ENCODE measurements at regions not wholly inside any gene's neighbourhood (a gene's known extent, or its start where the extent isn't known, plus 50 kb on each side); places are given as distances from the start of the nearest gene placed in this dataset.
"Not testable (repeated sequence)": the region's sequence is repeated elsewhere in the genome, so short reads cannot be mapped to it uniquely, and the experiment has no call there.

DNA sequence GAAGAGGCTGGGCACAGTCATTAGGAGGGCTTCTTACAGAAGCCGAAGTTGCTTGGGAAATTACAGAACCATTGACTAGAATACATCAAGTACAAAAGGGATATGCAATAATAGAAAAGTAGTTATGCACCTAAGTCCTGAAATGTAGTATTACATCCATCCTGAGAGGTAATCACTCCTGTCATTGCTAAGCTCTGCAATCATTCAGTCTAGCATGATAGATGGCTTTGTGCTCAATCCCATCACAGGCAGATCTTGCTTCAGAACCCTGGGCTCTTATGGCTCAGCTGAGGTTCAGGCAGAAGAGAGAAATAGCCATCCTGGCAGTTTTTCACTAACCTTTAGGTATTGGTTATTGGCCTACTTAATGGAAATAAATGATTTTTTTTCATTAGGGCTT, 231.7 kb upstream of the AFF2 start:
- no peak for DNase-seq

GRCh38 chrX:148269513-148269912, 230.9 kb upstream of the AFF2 start:
- DNase-seq, result no peak

DNA sequence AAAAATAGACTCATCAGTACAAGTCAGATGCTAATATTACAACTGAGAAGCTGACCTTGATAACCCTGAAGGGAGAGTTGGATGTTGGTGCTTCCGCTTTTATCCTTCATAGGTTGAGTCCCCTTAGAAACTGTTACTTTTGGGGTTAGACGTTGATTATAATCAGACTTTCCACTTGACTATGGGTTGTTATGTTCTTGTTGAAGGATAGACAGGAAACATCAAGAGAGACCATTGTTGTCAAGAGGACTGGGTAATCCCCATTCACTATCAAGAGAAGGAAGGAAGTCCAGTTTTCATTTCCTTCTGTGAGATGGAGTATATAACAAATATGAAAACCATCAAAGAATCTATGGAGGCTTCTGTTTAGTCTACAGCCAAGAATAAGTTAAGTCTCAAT, 229.9 kb upstream of the AFF2 start:
- no peak for DNase-seq

GRCh38 chrX:148271263-148271662, 229.2 kb upstream of the AFF2 start:
- no peak for DNase-seq

GRCh38 chrX:148281920-148282319, 218.5 kb upstream of the AFF2 start:
- no peak for DNase-seq

DNA sequence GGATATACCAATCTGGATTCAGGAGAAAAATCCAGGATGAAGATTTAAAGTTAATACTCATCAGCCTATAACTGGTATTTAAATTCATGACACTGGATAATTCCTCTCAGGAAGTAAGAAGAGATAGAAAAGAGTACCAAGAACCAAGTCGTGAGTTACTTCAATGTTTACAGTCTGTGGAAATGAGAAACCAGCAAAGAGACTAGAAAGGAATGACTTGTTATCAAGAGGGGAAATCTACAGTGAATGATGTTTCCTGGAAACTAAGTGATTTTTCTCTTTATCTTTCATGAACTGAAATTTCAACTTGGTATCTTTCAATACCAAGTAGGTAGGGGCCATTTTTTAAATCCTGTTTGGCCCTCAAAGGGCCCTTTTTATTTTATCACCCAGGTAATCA, 217.9 kb upstream of the AFF2 start:
- DNase-seq, result no peak

DNA sequence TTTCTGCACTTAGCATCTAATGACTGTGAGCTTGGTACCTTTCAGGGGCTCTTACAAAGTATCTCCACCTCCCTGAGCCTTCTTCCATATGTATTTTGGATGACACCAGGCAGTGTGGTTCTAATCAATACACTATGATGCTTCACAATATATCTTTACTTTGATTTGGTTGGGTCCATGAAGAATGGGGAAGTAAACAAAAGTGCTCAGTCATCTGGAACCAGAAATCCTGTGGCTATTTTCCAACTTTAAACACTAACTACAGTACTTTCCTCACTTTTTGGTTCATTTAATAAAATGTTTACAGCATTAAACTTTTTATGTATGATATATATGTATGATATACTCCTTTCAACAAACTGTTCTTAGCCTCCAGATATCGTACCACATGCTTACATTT, 216.4 kb upstream of the AFF2 start:
- no peak for DNase-seq

GRCh38 chrX:148284821-148285220, 215.6 kb upstream of the AFF2 start:
- DNase-seq, result no peak

DNA sequence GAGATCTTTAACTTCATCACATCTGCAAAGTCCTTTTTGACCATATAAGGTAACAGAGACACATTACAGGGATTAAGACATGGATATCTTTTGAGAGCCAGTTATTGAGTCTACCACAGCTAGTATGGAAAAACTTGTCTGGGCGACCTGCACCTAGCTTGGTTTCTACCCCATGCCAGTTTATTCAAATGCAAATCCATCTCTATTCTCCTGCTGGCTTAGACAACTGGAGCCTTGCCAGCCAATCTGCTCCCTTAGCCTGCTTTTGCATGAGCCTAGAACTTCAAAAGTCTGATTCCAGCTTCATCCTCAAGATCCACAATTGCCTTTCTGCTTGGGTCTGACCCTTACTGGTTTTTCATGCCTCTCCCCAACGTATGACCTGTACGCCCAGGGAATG, 212.0 kb upstream of the AFF2 start:
- no peak for DNase-seq

DNA sequence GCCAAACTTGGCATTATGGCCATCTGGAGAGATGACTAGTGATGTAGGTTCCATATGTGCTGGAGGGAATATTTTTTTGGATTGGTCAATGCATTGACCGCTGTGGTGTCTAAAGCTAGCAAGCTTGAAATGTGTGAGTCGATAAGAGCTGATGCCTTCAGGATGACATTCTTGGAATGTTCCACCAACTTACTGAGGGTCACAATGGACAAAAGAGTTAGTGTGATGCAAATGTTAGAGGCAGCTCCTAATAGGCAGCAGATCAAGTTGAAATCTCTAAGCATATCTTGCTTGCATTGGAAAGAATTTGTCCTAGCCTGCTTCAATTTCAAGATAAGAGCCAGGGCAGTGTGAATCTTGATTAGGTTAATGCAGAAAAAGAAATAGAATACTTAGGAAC, 210.4 kb upstream of the AFF2 start:
- DNase-seq, result no peak

GRCh38 chrX:148290931-148291330, 209.5 kb upstream of the AFF2 start:
- no peak for DNase-seq

- no peak for DNase-seq
Measured at GRCh38 chrX:148298737-148299136, 201.7 kb upstream of the AFF2 start.

DNA sequence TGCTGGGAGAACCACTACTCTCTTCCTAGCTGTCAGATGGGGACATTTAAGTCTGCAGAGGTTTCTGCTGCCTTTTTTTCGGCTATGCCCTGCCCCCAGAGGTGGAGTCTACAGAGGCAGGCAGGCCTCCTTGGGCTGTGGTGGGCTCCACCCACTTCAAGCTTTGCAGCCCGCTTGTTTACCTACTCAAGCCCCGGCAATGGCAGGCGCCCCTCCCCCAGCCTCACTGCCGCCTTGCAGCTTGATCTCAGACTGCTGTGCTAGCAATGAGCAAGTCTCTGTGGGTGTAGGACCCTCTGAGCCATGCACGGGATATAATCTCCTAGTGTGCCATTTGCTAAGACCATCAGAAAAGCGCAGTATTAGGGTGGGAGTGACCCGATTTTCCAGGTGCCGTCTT, 195.2 kb upstream of the AFF2 start:
- not testable (repeated sequence) for DNase-seq

DNA sequence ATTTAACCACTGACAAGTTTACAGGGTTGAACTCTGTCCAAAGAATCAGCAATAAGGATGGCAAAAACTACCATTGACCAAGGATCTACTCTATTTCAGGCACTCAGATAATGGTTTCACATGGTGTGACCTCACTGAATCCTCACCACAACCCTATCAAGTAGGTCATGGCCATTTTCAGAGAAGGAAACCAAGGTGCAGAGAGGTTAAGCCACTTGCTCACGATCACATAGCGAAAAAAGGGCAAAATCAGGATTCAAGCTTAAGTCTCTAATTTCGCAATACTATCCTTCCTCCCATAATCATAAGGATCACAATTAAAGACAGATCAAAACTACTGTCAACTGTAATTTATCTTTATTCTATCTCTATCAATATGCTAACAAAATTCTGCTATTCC, 191.0 kb upstream of the AFF2 start:
- no peak for DNase-seq

DNA sequence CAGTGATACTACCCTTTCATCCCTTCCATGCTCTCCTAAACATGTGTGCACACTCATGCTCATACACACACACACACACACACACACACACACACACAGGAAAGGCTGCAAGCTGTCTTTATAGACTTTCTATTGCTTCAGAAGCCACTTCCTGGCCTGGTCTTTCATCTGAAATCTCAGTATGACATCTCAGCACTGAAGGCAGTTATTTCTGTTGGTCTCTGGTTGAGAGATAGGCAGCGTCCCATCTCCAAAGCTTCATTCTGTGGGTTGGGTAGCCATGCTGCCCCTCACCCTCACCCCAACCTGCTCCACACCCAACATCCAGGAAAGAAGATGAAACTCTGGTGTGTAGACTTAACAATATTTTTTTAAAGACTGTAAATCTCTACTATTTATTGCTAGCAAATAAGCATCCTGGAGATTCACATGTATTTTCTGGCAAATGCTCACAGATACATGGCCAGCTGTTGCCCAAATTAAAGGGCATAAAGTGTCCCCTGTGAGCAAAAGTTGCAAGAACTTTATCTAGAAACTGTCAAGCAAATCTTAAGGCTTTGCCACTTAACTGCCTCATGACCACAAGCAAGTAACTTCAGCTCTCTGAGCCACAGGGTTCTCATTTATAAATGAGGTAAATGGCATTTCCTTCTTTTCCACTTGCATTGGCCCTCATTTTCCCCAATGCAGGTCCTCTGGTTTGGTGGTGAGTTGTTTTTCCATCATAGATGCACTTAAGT, 189.8 kb upstream of the AFF2 start:
- peak; percentile 70 for DNase-seq

DNA sequence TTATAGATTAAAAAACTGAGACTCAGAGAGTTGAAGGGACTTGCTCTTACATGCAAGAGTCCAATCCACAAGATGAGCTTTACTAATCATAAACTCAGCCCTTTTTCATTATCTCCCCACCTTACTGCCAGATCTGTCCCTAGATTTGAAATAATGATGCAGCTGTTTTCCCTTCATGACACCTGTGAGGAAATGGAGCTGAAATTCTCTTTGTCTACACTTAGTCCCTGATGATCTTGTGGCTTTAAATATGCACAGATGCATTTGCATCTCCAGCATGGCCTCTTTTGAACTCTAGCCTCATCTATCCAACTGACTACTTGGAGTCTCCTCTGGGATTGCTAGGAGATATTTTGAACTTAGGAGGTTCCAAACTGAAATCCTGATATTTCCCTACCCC, 188.9 kb upstream of the AFF2 start:
- no peak for DNase-seq

DNA sequence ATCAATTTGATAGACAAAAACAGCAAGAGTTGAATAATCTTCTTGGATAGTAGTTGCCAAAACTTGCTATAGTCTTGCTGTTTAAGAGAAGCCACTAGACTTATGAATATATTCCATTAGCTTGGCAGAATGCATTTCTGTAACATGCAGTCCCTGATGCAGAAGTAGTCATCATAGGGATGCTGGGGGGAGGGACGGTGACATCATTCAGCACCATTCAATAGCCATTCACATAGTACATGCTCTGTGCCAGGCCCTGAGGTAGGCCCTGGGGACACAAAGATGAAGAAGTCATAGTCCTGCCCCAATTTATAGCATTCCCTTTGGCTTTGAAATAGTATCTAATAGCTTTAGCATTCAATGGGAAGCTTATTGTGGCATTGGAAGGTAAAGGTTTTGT, 185.5 kb upstream of the AFF2 start:
- no peak for DNase-seq

DNA sequence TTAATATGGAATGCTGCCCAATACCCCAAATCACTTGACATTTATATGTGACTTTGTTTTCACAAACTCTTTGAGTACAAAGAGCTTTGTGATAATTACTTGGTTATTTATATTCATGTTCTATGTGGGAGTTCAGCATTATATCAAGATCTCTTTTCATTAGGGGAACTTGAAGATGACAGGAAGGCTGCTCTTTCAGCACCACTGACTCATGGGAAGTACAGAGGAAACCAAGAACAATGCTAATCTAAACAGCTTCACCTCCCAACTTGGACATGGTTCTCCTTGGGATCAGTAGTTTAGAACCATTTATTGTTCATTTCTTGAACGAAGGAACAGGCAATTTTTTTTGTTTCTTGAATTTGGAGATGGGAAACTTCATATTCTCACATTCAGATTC, 184.0 kb upstream of the AFF2 start:
- DNase-seq, result no peak

DNA sequence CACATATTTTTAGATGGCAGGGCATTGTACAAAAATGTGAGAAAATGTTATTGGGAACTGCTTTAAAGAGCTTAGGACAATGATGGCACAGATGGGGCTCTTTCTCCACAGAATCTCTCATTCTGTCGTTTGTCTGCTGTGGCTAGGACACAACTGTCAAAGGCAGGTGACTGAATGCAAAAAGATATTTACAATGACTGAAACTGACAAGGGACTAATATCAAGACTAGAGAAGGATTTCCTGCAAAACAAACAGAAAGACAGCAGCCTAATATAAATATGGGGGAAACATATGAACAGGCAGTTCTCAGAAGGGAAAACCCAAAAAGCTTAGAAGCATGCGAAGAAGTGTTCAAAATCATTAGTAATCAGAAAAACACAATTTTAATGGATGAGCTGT, 177.5 kb upstream of the AFF2 start:
- DNase-seq, result no peak

GRCh38 chrX:148333989-148334388, 166.4 kb upstream of the AFF2 start:
- peak; percentile 34 for DNase-seq

- no peak for DNase-seq
Measured at GRCh38 chrX:148337873-148338272, 162.5 kb upstream of the AFF2 start.

DNA sequence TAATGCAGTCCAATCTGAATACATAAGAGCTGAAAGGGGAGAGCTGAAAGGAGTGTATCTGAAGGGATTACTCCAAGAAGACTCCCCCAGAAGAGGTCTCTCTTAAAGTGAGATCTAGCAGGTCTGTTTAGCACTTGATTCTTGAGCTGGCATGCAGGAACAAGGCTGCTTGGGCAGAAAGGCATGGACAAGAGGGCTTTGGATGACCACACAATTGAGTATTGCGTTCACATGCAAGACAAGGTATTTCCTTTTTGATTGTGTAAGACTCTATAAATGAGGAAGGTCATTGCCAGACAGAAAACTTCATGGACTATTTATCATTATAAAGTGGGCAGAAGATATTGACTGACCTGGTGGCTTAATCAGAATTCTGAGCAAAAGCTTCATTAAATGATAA, 145.5 kb upstream of the AFF2 start:
- DNase-seq, result no peak

GRCh38 chrX:148361641-148362040, 138.8 kb upstream of the AFF2 start:
- no peak for DNase-seq

DNA sequence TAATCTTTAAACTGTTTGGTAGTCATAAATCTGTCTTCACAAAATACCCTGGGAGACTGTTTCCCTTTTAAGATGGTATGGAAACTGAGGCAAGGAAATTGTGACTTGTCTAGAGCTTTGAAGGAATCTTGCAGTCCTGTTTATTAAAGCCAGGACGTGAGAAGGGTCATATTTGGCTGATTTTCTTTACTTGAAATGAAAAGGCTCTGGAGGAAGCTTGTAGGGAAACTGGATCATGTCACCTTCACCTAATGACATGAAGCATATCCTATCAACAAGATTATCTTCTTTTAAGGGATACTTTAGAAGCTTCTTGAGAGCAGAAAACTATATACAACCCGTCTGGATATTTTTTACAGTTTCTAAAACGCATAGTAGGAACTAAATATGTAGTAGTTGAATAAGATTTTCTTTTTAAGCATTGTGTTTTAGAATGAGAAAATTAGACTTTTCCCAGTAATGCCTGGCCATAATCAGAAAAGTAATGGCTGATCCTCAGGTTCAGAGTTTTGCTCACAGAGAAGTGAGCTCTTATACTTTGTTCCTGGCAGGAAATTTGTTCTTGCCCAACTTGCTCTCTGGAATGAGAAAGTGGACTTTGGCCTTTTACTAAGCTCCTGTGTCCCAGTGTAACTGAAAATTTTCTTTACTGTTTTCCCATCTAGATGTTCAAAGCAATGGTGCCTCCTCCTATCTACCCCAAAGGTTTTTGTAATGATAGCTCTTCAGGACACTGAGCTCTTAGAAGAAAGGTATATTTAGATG, 136.8 kb upstream of the AFF2 start:
- DNase-seq, result no peak

DNA sequence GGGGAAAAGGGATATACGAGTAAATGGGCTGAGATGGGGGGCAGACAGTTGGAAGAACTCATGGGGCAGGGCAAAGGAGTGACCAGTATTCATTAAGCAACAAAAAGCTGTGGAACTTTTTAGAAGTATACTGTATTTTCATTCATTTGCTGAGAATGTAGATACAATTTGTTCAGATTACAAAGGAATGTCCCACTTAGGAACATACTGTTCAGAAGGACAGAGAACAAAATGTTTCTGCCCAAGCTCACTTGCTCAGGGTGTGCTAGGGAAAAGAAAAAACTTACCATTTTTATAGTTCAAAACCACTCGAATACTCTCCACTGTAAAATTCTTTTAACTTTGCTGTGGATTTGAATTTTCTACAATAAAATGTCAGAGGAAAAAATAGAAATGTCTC, 135.2 kb upstream of the AFF2 start:
- no peak for DNase-seq

Data from CD4-positive, alpha-beta T cell treated with Interleukin-6 for 4 hours (primary cell).